ENCODE measurements at regions not wholly inside any gene's neighbourhood (a gene's known extent, or its start where the extent isn't known, plus 50 kb on each side); places are given as distances from the start of the nearest gene placed in this dataset.

GRCh38 chr12:98090731-98091130 lies 424.7 kb upstream of the TMPO start:
- Histone ChIP-seq H3K36me3 (ENCODE audit: control insufficient read depth, insufficient read depth, low read length) (no peaks in the 10 kb centered on the region), H3K27ac (ENCODE audit: low read depth, low read length) (no peak overlapping the region), H3K9me3 (ENCODE audit: control insufficient read depth, insufficient read depth, low read length) (peaks cover 3% of the 10 kb centered on the region; the same call in 1 of the 2 replicates), H3K27me3 (ENCODE audit: control insufficient read depth, insufficient read depth, low read length) (no peaks in the 10 kb centered on the region), H3K4me3 (ENCODE audit: low read depth, low read length) (no peak overlapping the region), H3K4me1 (ENCODE audit: control insufficient read depth, insufficient read depth, low read length) (no peaks in the 10 kb centered on the region), H3K9ac (ENCODE audit: low read depth, low read length) (no peak overlapping the region)

- no peaks in the 10 kb centered on the region for H3K27me3 ChIP-seq (ENCODE audit: control insufficient read depth, insufficient read depth, low read length)
- H3K9me3 ChIP-seq (ENCODE audit: control insufficient read depth, insufficient read depth, low read length), result peaks cover 13% of the 10 kb centered on the region
- H3K27ac ChIP-seq (ENCODE audit: low read depth, low read length), result no peak overlapping the region
- H3K4me1 ChIP-seq (ENCODE audit: control insufficient read depth, insufficient read depth, low read length), result no peaks in the 10 kb centered on the region
- H3K9ac ChIP-seq (ENCODE audit: low read depth, low read length), result no peak overlapping the region
- no peak overlapping the region for H3K4me3 ChIP-seq (ENCODE audit: low read depth, low read length)
- H3K36me3 ChIP-seq (ENCODE audit: control insufficient read depth, insufficient read depth, low read length), result no peaks in the 10 kb centered on the region
Measured at GRCh38 chr12:98096436-98096835, 419.0 kb upstream of the TMPO start.

DNA sequence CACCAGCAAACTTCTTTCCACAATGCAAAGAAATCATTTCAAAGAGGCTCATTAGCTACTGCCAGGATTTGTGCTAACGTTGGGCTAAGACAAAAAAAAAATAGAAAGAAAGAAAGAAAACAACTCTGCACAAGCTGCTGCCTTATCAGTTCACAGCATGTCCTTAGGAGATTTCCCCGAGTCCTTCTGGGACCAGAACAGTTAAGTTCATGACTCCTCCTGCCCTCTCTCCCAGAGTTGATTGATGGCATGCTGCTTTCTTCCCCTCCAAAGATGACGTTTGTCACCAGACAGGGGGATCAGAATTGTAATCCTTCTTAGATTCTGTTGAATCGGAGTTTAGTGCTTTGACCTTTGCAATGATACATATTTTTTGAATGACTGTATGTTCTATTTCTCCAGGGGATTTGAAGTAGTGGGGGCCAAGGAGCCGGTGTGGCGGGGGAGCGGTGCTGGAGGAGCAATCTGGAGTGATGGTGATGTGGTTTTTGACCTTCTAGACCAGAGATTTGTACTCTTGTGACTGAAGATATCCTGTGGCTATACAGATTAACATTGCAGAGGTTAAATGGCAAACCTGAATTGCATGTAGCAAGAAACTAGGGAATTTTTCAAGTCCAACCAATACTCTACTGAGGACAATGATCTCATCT lies 409.2 kb upstream of the TMPO start:
- Histone ChIP-seq H3K9me3 (ENCODE audit: control insufficient read depth, insufficient read depth, low read length) (no peaks in the 10 kb centered on the region), H3K4me1 (ENCODE audit: control insufficient read depth, insufficient read depth, low read length) (peaks cover 13% of the 10 kb centered on the region), H3K4me3 (ENCODE audit: low read depth, low read length) (no peak overlapping the region), H3K36me3 (ENCODE audit: control insufficient read depth, insufficient read depth, low read length) (no peaks in the 10 kb centered on the region), H3K9ac (ENCODE audit: low read depth, low read length) (no peak overlapping the region), H3K27me3 (ENCODE audit: control insufficient read depth, insufficient read depth, low read length) (no peaks in the 10 kb centered on the region), H3K27ac (ENCODE audit: low read depth, low read length) (no peak overlapping the region)

DNA sequence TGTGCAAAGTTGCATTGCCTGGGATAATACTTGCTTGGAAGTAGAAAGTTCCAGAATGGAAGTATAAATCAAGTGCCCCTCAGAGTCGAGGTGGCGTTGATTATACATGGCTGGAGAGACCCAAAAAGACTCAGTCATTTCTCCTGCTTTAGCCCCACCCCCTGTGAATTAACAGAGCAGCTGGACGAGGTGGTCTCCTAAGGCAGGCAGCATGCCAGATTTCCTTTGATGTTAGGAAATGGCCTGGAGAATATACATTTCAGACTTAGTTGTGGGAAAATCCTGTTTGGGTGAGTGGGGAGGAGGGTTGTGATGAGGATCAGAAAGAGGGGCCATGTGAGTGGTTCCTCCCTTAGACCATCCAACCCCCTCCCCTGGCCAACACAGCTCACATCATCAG lies 406.1 kb upstream of the TMPO start:
- H3K4me3 ChIP-seq (ENCODE audit: low read depth, low read length), result no peak overlapping the region
- no peaks in the 10 kb centered on the region for H3K36me3 ChIP-seq (ENCODE audit: control insufficient read depth, insufficient read depth, low read length)
- H3K4me1 ChIP-seq (ENCODE audit: control insufficient read depth, insufficient read depth, low read length), result peaks cover 13% of the 10 kb centered on the region
- no peak overlapping the region for H3K27ac ChIP-seq (ENCODE audit: low read depth, low read length)
- H3K27me3 ChIP-seq (ENCODE audit: control insufficient read depth, insufficient read depth, low read length), result no peaks in the 10 kb centered on the region
- H3K9ac ChIP-seq (ENCODE audit: low read depth, low read length), result no peak overlapping the region
- H3K9me3 ChIP-seq (ENCODE audit: control insufficient read depth, insufficient read depth, low read length), result no peaks in the 10 kb centered on the region

GRCh38 chr12:98110536-98110935 lies 404.9 kb upstream of the TMPO start:
- Histone ChIP-seq H3K4me1 (ENCODE audit: control insufficient read depth, insufficient read depth, low read length) (peaks cover 13% of the 10 kb centered on the region), H3K4me3 (ENCODE audit: low read depth, low read length) (no peak overlapping the region), H3K27me3 (ENCODE audit: control insufficient read depth, insufficient read depth, low read length) (no peaks in the 10 kb centered on the region), H3K9ac (ENCODE audit: low read depth, low read length) (no peak overlapping the region), H3K9me3 (ENCODE audit: control insufficient read depth, insufficient read depth, low read length) (no peaks in the 10 kb centered on the region), H3K27ac (ENCODE audit: low read depth, low read length) (no peak overlapping the region), H3K36me3 (ENCODE audit: control insufficient read depth, insufficient read depth, low read length) (no peaks in the 10 kb centered on the region)

- H3K4me1 ChIP-seq (ENCODE audit: control insufficient read depth, insufficient read depth, low read length), result peaks cover 13% of the 10 kb centered on the region
- no peak overlapping the region for H3K9ac ChIP-seq (ENCODE audit: low read depth, low read length)
- no peaks in the 10 kb centered on the region for H3K9me3 ChIP-seq (ENCODE audit: control insufficient read depth, insufficient read depth, low read length)
Measured at GRCh38 chr12:98113548-98113947, 401.8 kb upstream of the TMPO start.

DNA sequence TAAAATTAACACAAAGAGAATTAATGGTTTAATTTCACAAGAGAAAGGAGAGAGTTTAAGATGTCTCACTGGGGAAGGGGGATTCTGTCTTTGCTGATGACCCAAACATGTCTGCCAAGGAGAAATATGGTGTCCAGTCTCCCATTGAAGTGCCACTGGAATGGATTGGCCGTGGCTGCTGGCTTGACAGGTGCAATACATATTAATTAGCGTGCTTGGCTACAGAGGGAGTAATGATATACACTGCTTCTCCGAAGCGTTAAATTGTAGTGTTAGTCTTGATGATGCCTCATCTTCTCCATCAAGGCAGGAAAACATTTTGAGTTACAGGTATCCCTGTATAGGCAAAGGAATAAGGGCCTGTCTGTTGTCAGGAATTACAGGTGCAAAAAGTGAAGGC lies 393.4 kb upstream of the TMPO start:
- Histone ChIP-seq H3K36me3 (ENCODE audit: control insufficient read depth, insufficient read depth, low read length) (no peaks in the 10 kb centered on the region), H3K27ac (ENCODE audit: low read depth, low read length) (no peak overlapping the region), H3K4me3 (ENCODE audit: low read depth, low read length) (no peak overlapping the region), H3K9me3 (ENCODE audit: control insufficient read depth, insufficient read depth, low read length) (no peaks in the 10 kb centered on the region), H3K27me3 (ENCODE audit: control insufficient read depth, insufficient read depth, low read length) (no peaks in the 10 kb centered on the region), H3K9ac (ENCODE audit: low read depth, low read length) (no peak overlapping the region), H3K4me1 (ENCODE audit: control insufficient read depth, insufficient read depth, low read length) (peaks cover 10% of the 10 kb centered on the region)

More at GRCh38 chr12:98113548-98113947, 401.8 kb upstream of the TMPO start:
- H3K4me3 ChIP-seq (ENCODE audit: low read depth, low read length), result no peak overlapping the region
- no peaks in the 10 kb centered on the region for H3K27me3 ChIP-seq (ENCODE audit: control insufficient read depth, insufficient read depth, low read length)
- no peak overlapping the region for H3K27ac ChIP-seq (ENCODE audit: low read depth, low read length)
- no peaks in the 10 kb centered on the region for H3K36me3 ChIP-seq (ENCODE audit: control insufficient read depth, insufficient read depth, low read length)

DNA sequence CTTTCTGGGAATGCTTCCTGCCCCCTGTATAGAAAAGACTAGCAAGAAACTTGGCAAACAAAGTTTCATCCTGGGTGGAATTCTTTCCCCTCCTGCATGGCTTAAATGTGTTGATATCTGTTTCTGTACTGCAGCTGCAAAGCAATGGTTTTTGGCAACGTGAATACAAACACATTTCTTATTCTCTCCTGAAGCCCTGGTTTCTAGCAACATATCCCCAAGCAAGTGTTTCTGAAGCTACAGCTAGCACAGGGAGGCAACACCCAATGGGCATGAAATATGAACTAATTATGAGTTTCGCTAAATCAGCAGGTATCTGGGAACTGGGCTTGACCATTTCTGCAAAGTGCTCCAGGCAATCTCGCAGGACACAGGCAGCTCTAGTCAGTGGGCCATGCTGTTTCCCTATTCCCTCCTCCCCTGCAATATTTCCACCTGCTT lies 392.3 kb upstream of the TMPO start:
- Histone ChIP-seq H3K9ac (ENCODE audit: low read depth, low read length) (no peak overlapping the region), H3K27me3 (ENCODE audit: control insufficient read depth, insufficient read depth, low read length) (no peaks in the 10 kb centered on the region), H3K9me3 (ENCODE audit: control insufficient read depth, insufficient read depth, low read length) (no peaks in the 10 kb centered on the region), H3K36me3 (ENCODE audit: control insufficient read depth, insufficient read depth, low read length) (no peaks in the 10 kb centered on the region), H3K4me3 (ENCODE audit: low read depth, low read length) (no peak overlapping the region), H3K4me1 (ENCODE audit: control insufficient read depth, insufficient read depth, low read length) (peaks cover 14% of the 10 kb centered on the region), H3K27ac (ENCODE audit: low read depth, low read length) (no peak overlapping the region)

DNA sequence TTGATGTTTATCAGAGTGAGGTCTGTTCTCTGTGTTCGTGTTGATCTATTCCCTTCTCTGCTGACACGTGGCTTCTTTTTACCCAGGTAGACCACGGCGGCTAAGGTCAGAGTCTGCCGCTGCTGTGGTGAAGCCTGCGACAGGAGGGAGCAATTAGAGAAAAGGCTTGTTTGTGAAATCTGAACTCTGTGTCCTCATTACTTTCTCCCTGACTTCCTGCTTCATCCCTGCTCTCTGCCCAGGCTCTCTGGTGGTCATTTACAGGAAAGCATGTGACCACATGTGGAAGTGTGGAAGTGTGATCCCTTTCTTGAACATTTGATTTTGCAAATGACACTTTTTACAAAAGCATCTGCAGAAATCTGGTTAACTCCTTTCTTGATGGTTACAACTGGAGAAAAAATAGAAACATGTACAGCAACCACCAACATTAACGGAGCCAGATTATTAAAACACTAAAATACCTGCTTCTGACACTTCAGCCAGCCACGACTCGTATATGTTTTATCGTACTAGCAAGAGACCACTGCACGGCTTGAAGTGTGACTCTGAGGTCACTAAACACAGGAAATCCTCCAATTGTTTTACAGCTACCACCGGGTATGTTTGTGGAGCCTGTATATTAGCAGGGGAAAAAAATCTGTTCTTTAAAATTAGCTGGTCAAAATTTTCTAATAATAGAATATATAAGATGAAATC lies 388.6 kb upstream of the TMPO start:
- no peak overlapping the region for H3K4me3 ChIP-seq (ENCODE audit: low read depth, low read length)
- H3K27ac ChIP-seq (ENCODE audit: low read depth, low read length), result no peak overlapping the region
- H3K4me1 ChIP-seq (ENCODE audit: control insufficient read depth, insufficient read depth, low read length), result peaks cover 14% of the 10 kb centered on the region
- no peaks in the 10 kb centered on the region for H3K27me3 ChIP-seq (ENCODE audit: control insufficient read depth, insufficient read depth, low read length)
- no peaks in the 10 kb centered on the region for H3K36me3 ChIP-seq (ENCODE audit: control insufficient read depth, insufficient read depth, low read length)
- no peak overlapping the region for H3K9ac ChIP-seq (ENCODE audit: low read depth, low read length)
- no peaks in the 10 kb centered on the region for H3K9me3 ChIP-seq (ENCODE audit: control insufficient read depth, insufficient read depth, low read length)

DNA sequence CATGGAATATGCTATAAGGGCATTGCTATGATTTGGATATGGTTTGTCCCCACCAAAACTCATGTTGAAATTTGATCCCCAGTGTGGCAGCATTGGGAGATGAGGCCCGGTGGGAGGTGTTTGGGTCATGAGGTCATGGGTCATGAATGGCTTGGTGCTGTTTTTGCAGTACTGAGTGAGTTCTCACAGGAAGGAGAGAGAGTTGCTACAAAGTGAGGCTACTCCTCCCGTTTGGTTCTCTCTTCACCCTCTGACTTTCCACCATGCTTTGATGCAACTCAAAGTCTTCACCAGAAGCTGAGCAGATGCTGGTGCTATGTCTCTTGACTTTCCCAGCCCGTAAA lies 388.1 kb upstream of the TMPO start:
- Histone ChIP-seq H3K36me3 (ENCODE audit: control insufficient read depth, insufficient read depth, low read length) (no peaks in the 10 kb centered on the region), H3K9me3 (ENCODE audit: control insufficient read depth, insufficient read depth, low read length) (no peaks in the 10 kb centered on the region), H3K4me1 (ENCODE audit: control insufficient read depth, insufficient read depth, low read length) (peaks cover 14% of the 10 kb centered on the region), H3K9ac (ENCODE audit: low read depth, low read length) (no peak overlapping the region), H3K27ac (ENCODE audit: low read depth, low read length) (no peak overlapping the region), H3K4me3 (ENCODE audit: low read depth, low read length) (no peak overlapping the region), H3K27me3 (ENCODE audit: control insufficient read depth, insufficient read depth, low read length) (no peaks in the 10 kb centered on the region)

DNA sequence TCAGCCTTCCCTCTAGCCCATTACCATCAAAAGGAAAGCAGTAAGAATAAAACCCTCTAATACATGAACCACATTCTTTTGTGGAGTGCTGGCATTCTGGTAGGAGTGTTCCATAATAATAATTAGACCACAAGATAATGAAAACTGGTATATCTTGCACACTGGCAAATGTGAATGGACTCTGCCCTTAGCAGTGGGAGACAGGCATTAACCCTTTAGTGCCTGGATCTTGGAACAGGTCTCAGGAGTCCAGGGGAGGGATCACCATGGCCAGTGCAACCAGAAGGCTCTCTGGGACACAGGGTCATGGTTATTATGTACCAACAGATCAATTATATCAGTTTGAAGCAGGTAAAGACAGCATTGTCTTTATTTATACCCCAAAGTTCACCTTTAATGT lies 387.5 kb upstream of the TMPO start:
- Histone ChIP-seq H3K4me1 (ENCODE audit: control insufficient read depth, insufficient read depth, low read length) (peaks cover 11% of the 10 kb centered on the region), H3K9me3 (ENCODE audit: control insufficient read depth, insufficient read depth, low read length) (no peaks in the 10 kb centered on the region)

More for the DNA sequence above, 387.5 kb upstream of the TMPO start:
- Histone ChIP-seq H3K4me3 (ENCODE audit: low read depth, low read length) (no peak overlapping the region), H3K27ac (ENCODE audit: low read depth, low read length) (no peak overlapping the region), H3K36me3 (ENCODE audit: control insufficient read depth, insufficient read depth, low read length) (no peaks in the 10 kb centered on the region), H3K27me3 (ENCODE audit: control insufficient read depth, insufficient read depth, low read length) (no peaks in the 10 kb centered on the region), H3K9ac (ENCODE audit: low read depth, low read length) (no peak overlapping the region)

Measured in HUES48 (cell line).